Neural progenitor cell (in vitro differentiated cells): ENCODE measurements at regions not wholly inside any gene's neighbourhood (a gene's known extent, or its start where the extent isn't known, plus 50 kb on each side); places are given as distances from the start of the nearest gene placed in this dataset.

Source experiments
- DNase-seq: peaks from one replicate; pipeline ENCODE4 v3.0.0-alpha.2; 2016; ENCODE audit warnings: low spot score
- H2AFZ ChIP-seq: fragments of 200-600 bp; sonication (generic); replicated peaks from 2 replicates; pipeline ENCODE4 v1.6.1; 2016; ENCODE audit warnings: antibody characterized with exemption
- H3F3A ChIP-seq: fragments of 200-600 bp; sonication (generic); 2 replicates; pipeline ENCODE4 v1.6.1; 2016; ENCODE audit warnings: antibody characterized with exemption, low read depth
- H3K27ac ChIP-seq: fragments of 200-600 bp; sonication (generic); 2 replicates; pipeline ENCODE4 v1.5.1; 2016; ENCODE audit warnings: mild to moderate bottlenecking
- H3K27me3 ChIP-seq: fragments of 200-600 bp; sonication (generic); 2 replicates; pipeline ENCODE4 v1.6.1; 2016; ENCODE audit warnings: mild to moderate bottlenecking, moderate library complexity
- H3K36me3 ChIP-seq: fragments of 200-600 bp; sonication (generic); 2 replicates; pipeline ENCODE4 v1.5.1; 2016
- H3K4me1 ChIP-seq: fragments of 200-600 bp; sonication (generic); 2 replicates; pipeline ENCODE4 v1.6.1; 2016; ENCODE audit warnings: mixed run types
- H3K4me2 ChIP-seq: fragments of 200-600 bp; sonication (generic); 2 replicates; pipeline ENCODE4 v1.6.1; 2016
- H3K4me3 ChIP-seq: fragments of 200-600 bp; sonication (generic); 2 replicates; pipeline ENCODE4 v1.5.1; 2016
- H3K79me2 ChIP-seq: fragments of 200-600 bp; sonication (generic); 2 replicates; pipeline ENCODE4 v1.6.1; 2016; ENCODE audit warnings: low read depth
- H3K9ac ChIP-seq: fragments of 200-600 bp; sonication (generic); 2 replicates; pipeline ENCODE4 v1.6.1; 2016
- H3K9me3 ChIP-seq: fragments of 200-600 bp; sonication (generic); 2 replicates; pipeline ENCODE4 v1.5.1; 2016; ENCODE audit warnings: low read depth
- H4K20me1 ChIP-seq: fragments of 200-600 bp; sonication (generic); 2 replicates; pipeline ENCODE4 v1.6.1; 2016; ENCODE audit warnings: low read depth
- H3K27ac Mint-ChIP-seq: 3 replicates; pipeline ENCODE4 v1.8.0; 2021; ENCODE audit warnings: mixed read lengths
- H3K27me3 Mint-ChIP-seq: 2 replicates; pipeline ENCODE4 v1.8.0; 2022; ENCODE audit warnings: low read depth, mild to moderate bottlenecking, inconsistent platforms, moderate library complexity, mixed read lengths; ENCODE audit not compliant: insufficient read depth
- H3K36me3 Mint-ChIP-seq: 3 replicates; pipeline ENCODE4 v1.8.0; 2021; ENCODE audit warnings: mixed read lengths
- H3K4me1 Mint-ChIP-seq: 3 replicates; pipeline ENCODE4 v1.8.0; 2021; ENCODE audit warnings: mixed read lengths
- H3K4me3 Mint-ChIP-seq: 3 replicates; pipeline ENCODE4 v1.8.0; 2021; ENCODE audit warnings: mild to moderate bottlenecking, moderate library complexity, mixed read lengths
- H3K9me3 Mint-ChIP-seq: 3 replicates; pipeline ENCODE4 v1.8.0; 2020; ENCODE audit warnings: mixed read lengths
- EZH2 ChIP-seq: fragments of 200-600 bp; sonication (generic); IDR thresholded peaks from 2 replicates; pipeline ENCODE4 v1.6.1; 2017; ENCODE audit warnings: antibody characterized with exemption, mild to moderate bottlenecking, moderate library complexity
- EZH2phosphoT487 ChIP-seq: fragments of 200-600 bp; sonication (generic); IDR thresholded peaks from 2 replicates; pipeline ENCODE4 v1.6.1; 2017; ENCODE audit warnings: antibody characterized with exemption
- TF ChIP-seq, protein P1 (sequence below): fragments of 200-600 bp; sonication (generic); IDR thresholded peaks from 2 replicates; pipeline ENCODE4 v1.5.1; 2017; ENCODE audit warnings: antibody characterized with exemption, mild to moderate bottlenecking

DNA sequence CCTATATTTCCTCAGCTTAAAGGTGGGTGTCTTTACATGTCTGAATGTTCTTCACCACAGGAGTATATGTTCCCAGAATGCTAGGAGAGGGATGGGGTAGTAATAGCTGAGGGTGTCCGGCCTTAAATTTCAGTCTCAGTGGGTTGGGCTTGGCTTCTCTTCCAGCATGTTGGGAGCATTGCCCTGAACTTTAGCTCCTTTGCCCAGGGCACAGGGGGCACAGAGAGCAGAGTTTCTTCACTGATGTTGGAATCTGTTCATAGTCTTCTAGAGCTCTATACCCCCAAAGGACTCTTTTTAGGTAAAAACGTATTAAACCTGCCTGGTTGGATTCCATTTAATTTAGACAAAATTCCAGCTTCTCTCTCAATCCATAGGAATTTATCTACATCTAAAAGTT lies 154.4 kb upstream of the GCFC2 start:
- no peak overlapping the region for H3K27ac ChIP-seq
- H4K20me1 ChIP-seq = no peaks in the 10 kb centered on the region
- H3K36me3 Mint-ChIP-seq = no peaks in the 10 kb centered on the region
- peaks cover 2% of the 10 kb centered on the region for H3K27me3 Mint-ChIP-seq
- H3K4me1 ChIP-seq = peaks cover 12% of the 10 kb centered on the region
- no peaks in the 10 kb centered on the region for H3K79me2 ChIP-seq
- TF ChIP-seq EZH2 (no peak), EZH2phosphoT487 (no peak)
- TF ChIP-seq, protein P1, sequence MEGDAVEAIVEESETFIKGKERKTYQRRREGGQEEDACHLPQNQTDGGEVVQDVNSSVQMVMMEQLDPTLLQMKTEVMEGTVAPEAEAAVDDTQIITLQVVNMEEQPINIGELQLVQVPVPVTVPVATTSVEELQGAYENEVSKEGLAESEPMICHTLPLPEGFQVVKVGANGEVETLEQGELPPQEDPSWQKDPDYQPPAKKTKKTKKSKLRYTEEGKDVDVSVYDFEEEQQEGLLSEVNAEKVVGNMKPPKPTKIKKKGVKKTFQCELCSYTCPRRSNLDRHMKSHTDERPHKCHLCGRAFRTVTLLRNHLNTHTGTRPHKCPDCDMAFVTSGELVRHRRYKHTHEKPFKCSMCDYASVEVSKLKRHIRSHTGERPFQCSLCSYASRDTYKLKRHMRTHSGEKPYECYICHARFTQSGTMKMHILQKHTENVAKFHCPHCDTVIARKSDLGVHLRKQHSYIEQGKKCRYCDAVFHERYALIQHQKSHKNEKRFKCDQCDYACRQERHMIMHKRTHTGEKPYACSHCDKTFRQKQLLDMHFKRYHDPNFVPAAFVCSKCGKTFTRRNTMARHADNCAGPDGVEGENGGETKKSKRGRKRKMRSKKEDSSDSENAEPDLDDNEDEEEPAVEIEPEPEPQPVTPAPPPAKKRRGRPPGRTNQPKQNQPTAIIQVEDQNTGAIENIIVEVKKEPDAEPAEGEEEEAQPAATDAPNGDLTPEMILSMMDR = no peak
- H3K27me3 ChIP-seq = peaks cover 10% of the 10 kb centered on the region
- H3K27ac Mint-ChIP-seq = no peak overlapping the region
- H3K4me3 Mint-ChIP-seq = no peak overlapping the region
- no peak overlapping the region for H3K4me2 ChIP-seq
- H3K36me3 ChIP-seq = peaks cover 6% of the 10 kb centered on the region
- H3K9me3 Mint-ChIP-seq = no peaks in the 10 kb centered on the region
- no peak overlapping the region for H3K9ac ChIP-seq
- H2AFZ ChIP-seq = no peak overlapping the region
- DNase-seq = no peak
- H3K9me3 ChIP-seq = no peaks in the 10 kb centered on the region
- H3K4me1 Mint-ChIP-seq = no peaks in the 10 kb centered on the region
- peaks cover 4% of the 10 kb centered on the region for H3F3A ChIP-seq
- no peak overlapping the region for H3K4me3 ChIP-seq

DNA sequence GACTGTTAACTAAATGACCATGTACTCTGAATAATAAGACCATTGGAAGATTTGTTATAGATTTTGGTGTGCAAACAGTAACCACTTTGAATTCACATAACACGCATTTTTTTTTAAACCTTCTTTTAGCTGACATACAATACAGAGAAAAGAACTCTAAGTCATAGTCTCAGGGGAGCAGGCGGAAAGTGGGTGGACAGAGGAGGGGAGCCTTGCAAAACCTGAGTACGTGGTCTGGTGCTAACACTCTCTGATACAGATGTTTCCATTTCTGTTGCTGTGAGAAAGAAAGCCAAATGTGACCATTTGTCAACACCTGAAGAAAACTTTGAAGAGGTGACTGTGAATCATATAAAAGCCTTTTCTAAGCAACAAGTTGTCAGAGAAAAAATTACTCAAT lies 151.8 kb upstream of the GCFC2 start:
- H3K79me2 ChIP-seq = no peaks in the 10 kb centered on the region
- H3K9me3 Mint-ChIP-seq = no peaks in the 10 kb centered on the region

DNA sequence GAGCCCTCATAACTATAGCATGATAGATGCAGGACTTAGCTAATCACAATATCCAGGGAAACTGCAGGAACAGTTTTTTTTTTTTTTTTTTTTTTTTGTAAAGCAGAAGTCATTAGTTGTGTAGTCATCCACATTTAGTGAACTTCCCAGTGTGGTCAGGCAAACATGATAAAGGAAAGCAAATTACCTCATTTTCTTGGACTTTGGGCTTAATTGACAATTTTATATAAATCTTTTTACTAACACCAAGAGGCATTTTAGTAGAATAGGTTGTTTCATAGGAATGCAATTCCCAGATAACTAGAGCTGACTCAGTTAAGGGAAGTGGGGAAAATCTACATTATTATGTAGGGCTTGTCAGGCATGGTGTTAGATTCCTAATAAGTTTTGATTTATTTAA lies 142.7 kb upstream of the GCFC2 start:
- no peak overlapping the region for H3K4me3 Mint-ChIP-seq
- DNase-seq = no peak
- H3K27ac ChIP-seq = no peak overlapping the region
- no peaks in the 10 kb centered on the region for H3F3A ChIP-seq
- H3K4me2 ChIP-seq = no peak overlapping the region
- H3K4me3 ChIP-seq = no peak overlapping the region
- no peaks in the 10 kb centered on the region for H3K36me3 ChIP-seq
- no peak overlapping the region for H3K27ac Mint-ChIP-seq
- no peaks in the 10 kb centered on the region for H3K27me3 Mint-ChIP-seq
- peaks cover 5% of the 10 kb centered on the region for H3K4me1 Mint-ChIP-seq
- no peaks in the 10 kb centered on the region for H3K4me1 ChIP-seq
- no peaks in the 10 kb centered on the region for H3K9me3 ChIP-seq
- no peaks in the 10 kb centered on the region for H3K27me3 ChIP-seq
- H3K36me3 Mint-ChIP-seq = no peaks in the 10 kb centered on the region
- no peaks in the 10 kb centered on the region for H3K79me2 ChIP-seq
- no peak for TF ChIP-seq EZH2
- TF ChIP-seq, protein P1 = no peak
- TF ChIP-seq EZH2phosphoT487 = no peak
- no peaks in the 10 kb centered on the region for H4K20me1 ChIP-seq
- no peak overlapping the region for H2AFZ ChIP-seq
- peaks cover 22% of the 10 kb centered on the region for H3K9me3 Mint-ChIP-seq
- no peak overlapping the region for H3K9ac ChIP-seq

More for the DNA sequence above, 151.8 kb upstream of the GCFC2 start:
- H3F3A ChIP-seq = no peaks in the 10 kb centered on the region
- no peak overlapping the region for H3K27ac Mint-ChIP-seq
- no peaks in the 10 kb centered on the region for H3K36me3 Mint-ChIP-seq
- no peak overlapping the region for H3K4me3 ChIP-seq
- no peak overlapping the region for H3K4me2 ChIP-seq
- H3K4me1 ChIP-seq = no peaks in the 10 kb centered on the region
- H3K36me3 ChIP-seq = no peaks in the 10 kb centered on the region
- H4K20me1 ChIP-seq = no peaks in the 10 kb centered on the region
- H3K27me3 ChIP-seq = peaks cover 4% of the 10 kb centered on the region
- H3K4me3 Mint-ChIP-seq = no peak overlapping the region
- DNase-seq = no peak
- TF ChIP-seq EZH2 (no peak), EZH2phosphoT487 (no peak)
- TF ChIP-seq, protein P1 = no peak
- H3K27me3 Mint-ChIP-seq = peaks cover 2% of the 10 kb centered on the region
- no peak overlapping the region for H2AFZ ChIP-seq
- no peak overlapping the region for H3K27ac ChIP-seq
- no peaks in the 10 kb centered on the region for H3K4me1 Mint-ChIP-seq
- H3K9me3 ChIP-seq = no peaks in the 10 kb centered on the region
- H3K9ac ChIP-seq = no peak overlapping the region

DNA sequence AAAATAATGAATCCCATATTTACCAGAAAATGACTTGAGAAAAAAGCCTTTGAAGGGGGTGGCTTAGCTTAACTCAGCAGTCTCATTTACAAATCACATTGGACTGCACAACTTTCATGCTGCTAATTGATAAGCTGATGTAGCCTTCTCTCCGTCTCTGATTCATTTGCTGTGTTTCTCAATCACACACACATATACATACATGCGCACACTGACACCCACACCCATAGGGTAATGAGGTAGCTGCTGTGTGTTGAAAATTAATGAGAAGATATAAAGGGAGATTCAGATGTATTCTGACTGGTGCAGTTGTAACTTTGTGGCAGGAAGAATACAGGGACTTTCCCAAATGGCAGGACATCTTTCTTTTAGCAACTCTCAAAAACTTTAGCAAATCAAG lies 141.9 kb upstream of the GCFC2 start:
- Mint-ChIP-seq H3K9me3 (peaks cover 22% of the 10 kb centered on the region), H3K27ac (no peak overlapping the region), H3K4me3 (no peak overlapping the region), H3K27me3 (no peaks in the 10 kb centered on the region), H3K36me3 (no peaks in the 10 kb centered on the region), H3K4me1 (peaks cover 5% of the 10 kb centered on the region)
- no peaks in the 10 kb centered on the region for H3K9me3 ChIP-seq
- no peak for DNase-seq
- no peak overlapping the region for H3K9ac ChIP-seq
- H3K4me1 ChIP-seq = no peaks in the 10 kb centered on the region
- no peaks in the 10 kb centered on the region for H3K79me2 ChIP-seq
- TF ChIP-seq, protein P1 = no peak
- TF ChIP-seq EZH2phosphoT487 (no peak), EZH2 (no peak)
- no peaks in the 10 kb centered on the region for H3K27me3 ChIP-seq
- no peak overlapping the region for H2AFZ ChIP-seq
- no peaks in the 10 kb centered on the region for H3K36me3 ChIP-seq
- no peak overlapping the region for H3K4me3 ChIP-seq
- H3F3A ChIP-seq = no peaks in the 10 kb centered on the region
- no peaks in the 10 kb centered on the region for H4K20me1 ChIP-seq
- no peak overlapping the region for H3K27ac ChIP-seq
- no peak overlapping the region for H3K4me2 ChIP-seq
